Prostate gland (tissue), 2 donors: ENCODE measurements at regions not wholly inside any gene's neighbourhood (a gene's known extent, or its start where the extent isn't known, plus 50 kb on each side); places are given as distances from the start of the nearest gene placed in this dataset.

Source experiments
- DNase-seq: peaks from one replicate; pipeline ENCODE4 v3.0.0-alpha.2; 2019; ENCODE audit warnings: low spot score
- H3K27ac ChIP-seq, 2 donors: fragments of 200-600 bp; sonication (generic); 2 replicates each; pipeline ENCODE4 v1.5.1; 2017 to 2019
- H3K27me3 ChIP-seq: fragments of 200-600 bp; sonication (generic); replicated peaks from 2 replicates; pipeline ENCODE4 v1.5.1; 2019; ENCODE audit not compliant: insufficient read depth
- H3K36me3 ChIP-seq, 2 donors: fragments of 200-600 bp; sonication (generic); 1 replicate in 1 of 2; 2 replicates in 1 of 2; pipeline versions ENCODE4 v1.5.1 to v1.8.1; 2017 to 2019
- H3K4me1 ChIP-seq: fragments of 200-600 bp; sonication (generic); replicated peaks from 2 replicates; pipeline ENCODE4 v1.5.1; 2019
- H3K4me3 ChIP-seq, 2 donors: fragments of 200-600 bp; sonication (generic); 2 replicates each; pipeline ENCODE4 v1.5.1; 2017 to 2019
- H3K9me3 ChIP-seq: fragments of 200-600 bp; sonication (generic); 2 replicates; pipeline ENCODE4 v1.5.1; 2017
- POLR2A ChIP-seq: fragments of 450-650 bp; IDR thresholded peaks from one replicate; pipeline ENCODE4 v1.6.1; 2016; ENCODE audit warnings: antibody characterized with exemption, mild to moderate bottlenecking
- POLR2AphosphoS5 ChIP-seq: sonication (generic); formaldehyde crosslinking; IDR thresholded peaks from one replicate; pipeline ENCODE4 v1.6.1; 2017; ENCODE audit warnings: antibody characterized with exemption
- WGBS: methylation state at CpG from one replicate; pipeline ENCODE4 v1.1.5; 2018; 5-methylcytosine and 5-hydroxymethylcytosine counted together
- intact Hi-C: fragments of 100-400 bp; cut with DNase I; formaldehyde crosslinking; loops from one replicate; pipeline ENCODE4 v1.14.2; 2022
- TF ChIP-seq, protein P1 (sequence below), 4 experiments: fragments of 200-600 bp in 2 of 4; fragments of 450-650 bp in 2 of 4; sonication (generic) in 2 of 4; IDR thresholded peaks; 1 replicate in 3 of 4; 2 replicates in 1 of 4; pipeline ENCODE4 v1.5.1; 2016 to 2019; ENCODE audit warnings: antibody characterized with exemption in 4 of 4, mild to moderate bottlenecking in 2 of 4, moderate library complexity in 2 of 4

DNA sequence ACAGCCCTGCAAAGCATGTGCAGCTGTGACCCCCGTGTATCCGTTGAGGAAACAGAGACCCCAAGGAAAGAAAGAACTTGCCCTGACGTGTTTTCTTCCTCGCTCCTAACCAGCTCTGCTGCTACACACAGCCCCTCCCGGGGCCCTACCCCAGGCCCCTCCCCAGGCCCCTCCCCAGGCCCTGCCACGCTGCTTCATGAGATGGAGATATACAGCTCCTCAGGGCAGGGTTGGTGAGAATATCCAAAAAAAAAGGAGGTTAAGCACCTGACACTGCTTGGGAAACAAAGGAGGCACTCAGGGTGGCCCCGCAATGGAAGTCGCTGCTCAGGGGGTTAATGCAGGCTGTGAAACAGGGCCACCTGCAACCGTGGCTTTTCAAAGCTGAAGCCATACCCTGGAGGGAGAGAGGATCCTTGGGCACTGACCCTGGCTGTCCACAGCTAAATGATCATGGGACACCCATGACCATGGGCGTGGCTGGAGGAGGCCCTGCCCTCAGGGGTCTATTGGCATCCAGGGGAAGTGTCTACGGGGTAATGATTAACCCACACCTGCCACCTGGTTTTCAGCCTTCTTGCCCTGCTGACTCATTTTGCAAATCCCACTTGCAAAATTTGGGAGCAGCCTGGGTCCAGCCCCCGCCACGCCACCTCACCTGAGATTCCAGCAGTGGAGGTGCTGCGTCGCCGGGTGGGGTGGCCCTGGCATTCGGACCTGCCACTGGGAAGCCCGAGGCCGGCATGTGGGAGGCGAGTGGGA, 112.1 kb upstream of the ANO1 start:
- no peak for DNase-seq
- no peak overlapping the region for H3K27ac ChIP-seq
- no peaks in the 10 kb centered on the region for H3K9me3 ChIP-seq
- no peak for TF ChIP-seq POLR2AphosphoS5
- TF ChIP-seq, protein P1, sequence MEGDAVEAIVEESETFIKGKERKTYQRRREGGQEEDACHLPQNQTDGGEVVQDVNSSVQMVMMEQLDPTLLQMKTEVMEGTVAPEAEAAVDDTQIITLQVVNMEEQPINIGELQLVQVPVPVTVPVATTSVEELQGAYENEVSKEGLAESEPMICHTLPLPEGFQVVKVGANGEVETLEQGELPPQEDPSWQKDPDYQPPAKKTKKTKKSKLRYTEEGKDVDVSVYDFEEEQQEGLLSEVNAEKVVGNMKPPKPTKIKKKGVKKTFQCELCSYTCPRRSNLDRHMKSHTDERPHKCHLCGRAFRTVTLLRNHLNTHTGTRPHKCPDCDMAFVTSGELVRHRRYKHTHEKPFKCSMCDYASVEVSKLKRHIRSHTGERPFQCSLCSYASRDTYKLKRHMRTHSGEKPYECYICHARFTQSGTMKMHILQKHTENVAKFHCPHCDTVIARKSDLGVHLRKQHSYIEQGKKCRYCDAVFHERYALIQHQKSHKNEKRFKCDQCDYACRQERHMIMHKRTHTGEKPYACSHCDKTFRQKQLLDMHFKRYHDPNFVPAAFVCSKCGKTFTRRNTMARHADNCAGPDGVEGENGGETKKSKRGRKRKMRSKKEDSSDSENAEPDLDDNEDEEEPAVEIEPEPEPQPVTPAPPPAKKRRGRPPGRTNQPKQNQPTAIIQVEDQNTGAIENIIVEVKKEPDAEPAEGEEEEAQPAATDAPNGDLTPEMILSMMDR (IDR thresholded peaks at IDR 0.05) = no peak
- TF ChIP-seq POLR2A = no peak
- no peaks in the 10 kb centered on the region for H3K4me1 ChIP-seq
- H3K27me3 ChIP-seq = no peaks in the 10 kb centered on the region
- WGBS = 69% methylated on average over 20 of the region's 20 CpGs
- H3K36me3 ChIP-seq = no peaks in the 10 kb centered on the region
- intact Hi-C loops = no loop called here
- no peak overlapping the region for H3K4me3 ChIP-seq

DNA sequence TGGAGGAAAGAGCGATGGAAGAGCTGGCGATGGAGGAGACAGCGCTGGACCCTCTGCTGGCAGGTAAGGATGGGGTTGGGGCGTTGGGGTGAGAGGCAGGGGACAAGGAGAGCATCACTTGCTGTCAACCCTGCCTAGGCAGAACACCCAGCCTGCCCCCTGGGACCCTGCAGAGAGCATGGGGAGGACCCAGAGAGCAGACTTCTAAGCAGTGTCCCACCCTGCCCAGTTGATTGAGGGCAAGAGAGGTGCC, 111.6 kb upstream of the ANO1 start:
- intact Hi-C loops = no loop called here
- DNase-seq = no peak
- H3K27me3 ChIP-seq = no peaks in the 10 kb centered on the region
- H3K4me3 ChIP-seq = no peak overlapping the region
- TF ChIP-seq POLR2A (no peak), POLR2AphosphoS5 (no peak)
- TF ChIP-seq, protein P1 (IDR thresholded peaks at IDR 0.05) = no peak
- no peaks in the 10 kb centered on the region for H3K9me3 ChIP-seq
- WGBS = 91% methylated on average over 4 of the region's 4 CpGs
- H3K27ac ChIP-seq = no peak overlapping the region
- H3K36me3 ChIP-seq = no peaks in the 10 kb centered on the region
- no peaks in the 10 kb centered on the region for H3K4me1 ChIP-seq

DNA sequence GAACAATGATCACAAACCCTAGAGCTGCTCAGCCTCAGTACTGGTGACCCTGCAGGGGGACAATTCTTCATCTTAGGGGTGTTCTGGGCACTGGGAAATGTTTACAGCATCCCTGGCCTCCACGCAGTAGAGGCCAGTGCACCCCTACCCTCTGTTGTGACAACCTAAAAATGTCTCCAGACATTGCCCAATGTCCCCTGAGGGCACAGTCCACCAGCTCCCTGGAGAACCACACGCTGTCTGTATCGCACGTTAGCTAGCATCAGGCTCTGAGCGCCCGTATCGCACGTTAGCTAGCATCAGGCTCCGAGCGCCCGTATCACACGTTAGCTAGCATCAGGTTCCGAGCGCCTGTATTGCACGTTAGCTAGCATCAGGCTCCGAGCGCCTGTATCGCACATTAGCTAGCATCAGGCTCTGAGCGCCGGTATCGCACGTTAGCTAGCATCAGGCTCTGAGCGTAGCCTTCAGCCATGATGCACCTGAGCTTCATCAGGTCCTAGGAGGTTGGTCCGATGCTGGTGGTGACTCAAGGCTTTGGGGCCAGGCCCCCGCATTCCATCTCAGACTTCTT, 111.1 kb upstream of the ANO1 start:
- 88% methylated on average over 22 of the region's 25 CpGs for WGBS
- Histone ChIP-seq H3K36me3 (no peaks in the 10 kb centered on the region), H3K27ac (no peak overlapping the region), H3K4me3 (no peak overlapping the region), H3K27me3 (no peaks in the 10 kb centered on the region), H3K4me1 (no peaks in the 10 kb centered on the region), H3K9me3 (no peaks in the 10 kb centered on the region)
- DNase-seq = no peak
- intact Hi-C loops = no loop called here
- TF ChIP-seq, protein P1 (IDR thresholded peaks at IDR 0.05) = no peak
- TF ChIP-seq POLR2AphosphoS5 = no peak
- TF ChIP-seq POLR2A = no peak

DNA sequence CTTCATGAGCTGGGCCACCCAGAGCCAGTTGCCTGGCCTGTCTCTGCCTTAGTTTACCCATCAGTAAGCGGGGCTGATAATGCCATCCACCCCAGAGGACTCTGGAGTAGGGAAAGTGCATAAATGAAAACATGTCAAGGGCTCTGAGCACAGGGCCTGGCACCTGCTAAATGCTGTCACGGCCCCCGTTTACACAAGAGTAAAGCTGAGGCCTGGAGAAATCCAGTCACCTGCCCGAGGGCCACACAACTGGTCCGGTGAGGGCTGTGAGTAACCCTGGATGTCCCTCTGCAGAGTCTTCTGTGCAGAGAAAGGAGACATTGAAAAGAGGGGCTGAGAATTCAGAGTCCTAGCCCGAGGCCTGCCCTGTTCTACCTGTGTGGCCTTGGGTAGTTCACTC, 110.6 kb upstream of the ANO1 start:
- DNase-seq = no peak
- H3K9me3 ChIP-seq = no peaks in the 10 kb centered on the region
- H3K27ac ChIP-seq = no peak overlapping the region
- 85% methylated on average over 6 of the region's 6 CpGs for WGBS
- no peaks in the 10 kb centered on the region for H3K36me3 ChIP-seq
- intact Hi-C loops = no loop called here
- H3K27me3 ChIP-seq = no peaks in the 10 kb centered on the region
- TF ChIP-seq, protein P1 (IDR thresholded peaks at IDR 0.05) = no peak
- TF ChIP-seq POLR2A (no peak), POLR2AphosphoS5 (no peak)
- H3K4me1 ChIP-seq = no peaks in the 10 kb centered on the region
- H3K4me3 ChIP-seq = no peak overlapping the region
